A549 (cell line): ENCODE measurements at regions not wholly inside any gene's neighbourhood (a gene's known extent, or its start where the extent isn't known, plus 50 kb on each side); places are given as distances from the start of the nearest gene placed in this dataset.

ENCODE experiments used
- ATAC-seq, 2 experiments: fragments of 200-7000 bp in 1 of 2; fragments of >200 bp in 1 of 2; cut with Nextera tagmentation in 1 of 2; cut with Tn5 transposase in 1 of 2; 3 replicates each; pipeline versions ENCODE4 v1.8.0 to v1.9.1; 2018 to 2020; ENCODE audit warnings: mild to moderate bottlenecking in 1 of 2, moderate library complexity in 1 of 2
- CTCF ChIA-PET: fragments of 300-600 bp; sonication (Branson Sonifier 250); formaldehyde crosslinking; extraction: SDS; loops from one replicate; lab custom pipeline; 2021; ENCODE audit warnings: antibody characterized with exemption, inconsistent platforms; lab: Yijun Ruan, JAX
- POLR2A ChIA-PET: fragments of 350-600 bp; formaldehyde crosslinking; extraction: SDS; loops from one replicate; lab custom pipeline; 2021; ENCODE audit warnings: antibody characterized with exemption, inconsistent platforms; lab: Yijun Ruan, JAX
- DNase-seq, 2 experiments: peaks; one replicate each; pipeline versions ENCODE4 v3.0.0 to v3.0.0-alpha.2; 2011 to 2016; ENCODE audit warnings: low read depth in 1 of 2, low spot score in 1 of 2
- FAIRE-seq: peaks from 2 replicates; lab custom pipeline; 2011; peaks lifted over from hg19 to GRCh38; lab: Jason Lieb, UNC
- H3K27ac ChIP-seq, 2 experiments: fragments of >200 bp; sonication (Bioruptor Twin); formaldehyde crosslinking; 3 replicates each; pipeline ENCODE4 v1.5.1; 2016 to 2017
- H3K4me1 ChIP-seq: fragments of >200 bp; sonication (Bioruptor Twin); formaldehyde crosslinking; 3 replicates; pipeline ENCODE4 v1.6.1; 2016
- H3K4me2 ChIP-seq: fragments of >200 bp; sonication (Bioruptor Twin); formaldehyde crosslinking; 3 replicates; pipeline ENCODE4 v1.6.1; 2016
- H3K4me3 ChIP-seq: fragments of >200 bp; sonication (Bioruptor Twin); formaldehyde crosslinking; 3 replicates; pipeline ENCODE4 v1.5.1; 2016
- H3K9me3 ChIP-seq: fragments of >200 bp; sonication (Bioruptor Twin); formaldehyde crosslinking; 3 replicates; pipeline ENCODE4 v1.6.1; 2016
- ATOH8 ChIP-seq: fragments of 250-450 bp; sonication (Bioruptor Pico); IDR thresholded peaks from 2 replicates; pipeline ENCODE4 v1.5.0; 2020; ENCODE audit warnings: low read depth, mild to moderate bottlenecking, moderate library complexity
- CBX2 ChIP-seq: fragments of 200-600 bp; sonication (generic); IDR thresholded peaks from 2 replicates; pipeline ENCODE4 v1.6.1; 2016; ENCODE audit warnings: low read depth, mild to moderate bottlenecking, borderline replicate concordance
- CTCF ChIP-seq: fragments of >200 bp; sonication (Bioruptor Twin); formaldehyde crosslinking; IDR thresholded peaks from 3 replicates; pipeline ENCODE4 v1.5.1; 2016
- E2F6 ChIP-seq: IDR thresholded peaks from 2 replicates; pipeline ENCODE4 v1.6.1; 2012; ENCODE audit warnings: low read depth, borderline replicate concordance
- EHF ChIP-seq: fragments of 250-450 bp; sonication (Bioruptor Pico); IDR thresholded peaks from 2 replicates; pipeline ENCODE4 v1.5.0; 2020; ENCODE audit warnings: mild to moderate bottlenecking
- ELK1 ChIP-seq: fragments of 150-350 bp; IDR thresholded peaks from 2 replicates; pipeline ENCODE4 v1.6.1; 2014; ENCODE audit warnings: low read depth, mild to moderate bottlenecking, low read length
- FOXS1 ChIP-seq: fragments of 250-450 bp; sonication (Bioruptor Pico); IDR thresholded peaks from 2 replicates; pipeline ENCODE4 v1.5.0; 2020; ENCODE audit warnings: mild to moderate bottlenecking, moderate library complexity
- HDAC2 ChIP-seq: fragments of 200-600 bp; sonication (generic); IDR thresholded peaks from 2 replicates; pipeline ENCODE4 v1.6.1; 2016
- HES2 ChIP-seq: fragments of >200 bp; sonication (Bioruptor Twin); formaldehyde crosslinking; IDR thresholded peaks from 2 replicates; pipeline ENCODE4 v1.6.1; 2016
- HEYL ChIP-seq: fragments of 250-450 bp; sonication (Bioruptor Pico); IDR thresholded peaks from 2 replicates; pipeline ENCODE4 v1.8.0; 2021; ENCODE audit warnings: mild to moderate bottlenecking, moderate library complexity
- HMGXB4 ChIP-seq: fragments of 250-450 bp; sonication (Bioruptor Pico); IDR thresholded peaks from 2 replicates; pipeline ENCODE4 v1.5.0; 2021; ENCODE audit warnings: mild to moderate bottlenecking, moderate library complexity, borderline replicate concordance
- HOXA7 ChIP-seq: fragments of 250-450 bp; sonication (Bioruptor Pico); IDR thresholded peaks from 2 replicates; pipeline ENCODE4 v1.5.0; 2020; ENCODE audit warnings: mild to moderate bottlenecking, moderate library complexity
- JUNB ChIP-seq: fragments of >200 bp; sonication (Bioruptor Twin); formaldehyde crosslinking; IDR thresholded peaks from 2 replicates; pipeline ENCODE4 v1.6.1; 2016
- MAFK ChIP-seq: fragments of 450-650 bp; IDR thresholded peaks from 2 replicates; pipeline ENCODE4 v1.6.1; 2014; ENCODE audit not compliant: partially characterized antibody
- MAZ ChIP-seq: fragments of 150-350 bp; IDR thresholded peaks from 2 replicates; pipeline ENCODE4 v1.6.1; 2014; ENCODE audit warnings: antibody characterized with exemption, low read depth, low read length, borderline replicate concordance
- NFE2L2 ChIP-seq: fragments of 150-350 bp; conservative IDR thresholded peaks from 2 replicates; pipeline ENCODE4 v1.6.1; 2014; ENCODE audit warnings: low read length
- NR3C1 ChIP-seq: fragments of >200 bp; sonication (Bioruptor Twin); formaldehyde crosslinking; IDR thresholded peaks from 3 replicates; pipeline ENCODE4 v1.6.1; 2017
- PHF8 ChIP-seq: fragments of 200-600 bp; sonication (generic); IDR thresholded peaks from 2 replicates; pipeline ENCODE4 v1.6.1; 2016; ENCODE audit warnings: low read depth, mild to moderate bottlenecking, antibody characterized with exemption, moderate library complexity, borderline replicate concordance
- RAD21 ChIP-seq, 2 experiments: fragments of >200 bp in 1 of 2; sonication (Bioruptor Twin) in 1 of 2; formaldehyde crosslinking in 1 of 2; IDR thresholded peaks in 1 of 2; conservative IDR thresholded peaks in 1 of 2; 2 replicates in 1 of 2; 3 replicates in 1 of 2; pipeline ENCODE4 v1.6.1; 2012 to 2018; ENCODE audit warnings: inconsistent platforms in 1 of 2
- RFX5 ChIP-seq: fragments of 450-650 bp; IDR thresholded peaks from 2 replicates; pipeline ENCODE4 v1.7.1; 2014; ENCODE audit warnings: antibody characterized with exemption, mild to moderate bottlenecking, moderate library complexity
- SMC3 ChIP-seq: fragments of >200 bp; sonication (Bioruptor Twin); formaldehyde crosslinking; IDR thresholded peaks from 3 replicates; pipeline ENCODE4 v1.6.1; 2018; ENCODE audit warnings: inconsistent platforms
- ZFP36 ChIP-seq: fragments of 450-650 bp; IDR thresholded peaks from 2 replicates; pipeline ENCODE4 v1.6.1; 2014; ENCODE audit warnings: borderline replicate concordance; ENCODE audit not compliant: partially characterized antibody
- WGBS: methylation state at CpG from one replicate; pipeline ENCODE4 v1.1.6; 2017; ENCODE audit errors: missing lambda C conversion rate; 5-methylcytosine and 5-hydroxymethylcytosine counted together

- ChIA-PET POLR2A (no interaction called here), CTCF (no interaction called here)
- ATAC-seq, result no peak
- no peak overlapping the region for H3K27ac ChIP-seq
- no peak for DNase-seq
- 12% methylated on average over 2 of the region's 2 CpGs for WGBS
- no peak for FAIRE-seq
- no peak overlapping the region for H3K4me2 ChIP-seq
- no peaks in the 10 kb centered on the region; the same call in 2 of the 3 replicates for H3K4me1 ChIP-seq
- no peak for TF ChIP-seq PHF8
- TF ChIP-seq CBX2, result no peak
- TF ChIP-seq ELK1, result no peak
- H3K9me3 ChIP-seq, result no peaks in the 10 kb centered on the region
- H3K4me3 ChIP-seq, result no peak overlapping the region
Observed at GRCh38 chr2:34099377-34099776, 500.3 kb upstream of the FAM98A start.

GRCh38 chr2:34098256-34098655 lies 499.2 kb upstream of the FAM98A start:
- no peak overlapping the region for H3K27ac ChIP-seq
- DNase-seq, result no peak
- TF ChIP-seq ATOH8 (no peak), NR3C1 (no peak), JUNB (no peak), HMGXB4 (CRISPR knock-in tag) (no peak), HOXA7 (no peak), MAZ (no peak), HDAC2 (no peak)
- TF ChIP-seq, all 56 proteins: peak for 0
- WGBS, result 2% methylated on average over 2 of the region's 2 CpGs
- no peak overlapping the region for H3K4me3 ChIP-seq
- H3K4me1 ChIP-seq, result no peaks in the 10 kb centered on the region
- no peak for FAIRE-seq
- CTCF ChIA-PET, result no interaction called here
- no peak overlapping the region for H3K4me2 ChIP-seq
- ATAC-seq, result no peak
- H3K9me3 ChIP-seq, result no peaks in the 10 kb centered on the region
- POLR2A ChIA-PET, result no interaction called here

- no peak overlapping the region for H3K27ac ChIP-seq
- 3% methylated on average over 3 of the region's 3 CpGs for WGBS
- POLR2A ChIA-PET, result no interaction called here
- H3K9me3 ChIP-seq, result no peaks in the 10 kb centered on the region
- FAIRE-seq, result peak; percentile 28
- no peak overlapping the region for H3K4me3 ChIP-seq
- H3K4me1 ChIP-seq, result no peaks in the 10 kb centered on the region
- ATAC-seq, result peak; percentile 80 to 89; a peak in 4 of 6 replicates
- CTCF ChIA-PET, result interaction anchor here (0.6 to 1.2 kb wide), 7 partner anchors 9 to 111 kb away, joined by 3 to 4 read pairs (median 3); no protein-coding TSS in a partner anchor
- DNase-seq, result peak; percentile 19 to 65
- H3K4me2 ChIP-seq, result no peak overlapping the region
- TF ChIP-seq CBX2 (no peak), FOXS1 (CRISPR knock-in tag) (no peak), ZFP36 (no peak), CTCF (peak; percentile 85), NR3C1 (no peak), EHF (CRISPR knock-in tag) (no peak), HEYL (CRISPR knock-in tag) (no peak), SMC3 (peak; percentile 69), RFX5 (no peak), HMGXB4 (CRISPR knock-in tag) (no peak), ELK1 (no peak), MAFK (peak; percentile 30), HOXA7 (no peak), E2F6 (no peak), HES2 (no peak), NFE2L2 (no peak), RAD21 (conservative IDR thresholded peaks at IDR 0.05 in 1 of 2, IDR thresholded peaks at IDR 0.05 in 1 of 2) (peak; percentile 79 to 80)
Observed at GRCh38 chr2:34096562-34097171, 497.6 kb upstream of the FAM98A start.
